ENCODE measurements at regions not wholly inside any gene's neighbourhood (a gene's known extent, or its start where the extent isn't known, plus 50 kb on each side); places are given as distances from the start of the nearest gene placed in this dataset.

GRCh38 chr3:59277816-59278215 is 228.0 kb upstream of the CFAP20DC start:
- no peak for ATAC-seq
- H3K36me3 Mint-ChIP-seq (ENCODE audit: low read depth), result no peaks in the 10 kb centered on the region
- ChIA-PET CTCF (interaction anchor here (1.0 kb wide), 1 partner anchor 14 kb away, joined by 3 read pairs; no protein-coding TSS in a partner anchor), POLR2A (interaction anchor here (0.6 kb wide), 1 partner anchor 24 kb away, joined by 3 read pairs; no protein-coding TSS in a partner anchor)
- no peaks in the 10 kb centered on the region for H3K4me1 Mint-ChIP-seq (ENCODE audit: low read depth)
- no peak for DNase-seq
- TF ChIP-seq CTCF (IDR thresholded peaks at IDR 0.05), result no peak
- no peaks in the 10 kb centered on the region for H3K27me3 Mint-ChIP-seq
- H3K9me3 Mint-ChIP-seq, result no peaks in the 10 kb centered on the region
- H3K4me3 Mint-ChIP-seq, result no peak overlapping the region
- intact Hi-C loops (cut with micrococcal nuclease), result no loop called here
- H3K27ac Mint-ChIP-seq, result no peak overlapping the region

- POLR2A ChIA-PET, result no interaction called here
- ATAC-seq (no peak), DNase-seq (no peak)
- H3K4me3 Mint-ChIP-seq, result no peak overlapping the region
- no peak for TF ChIP-seq CTCF (IDR thresholded peaks at IDR 0.05)
- intact Hi-C loops (cut with micrococcal nuclease), result no loop called here
- H3K27ac Mint-ChIP-seq, result no peak overlapping the region
- H3K4me1 Mint-ChIP-seq (ENCODE audit: low read depth), result no peaks in the 10 kb centered on the region
- CTCF ChIA-PET, result no interaction called here
- H3K36me3 Mint-ChIP-seq (ENCODE audit: low read depth), result no peaks in the 10 kb centered on the region
- no peaks in the 10 kb centered on the region for H3K27me3 Mint-ChIP-seq
- H3K9me3 Mint-ChIP-seq, result no peaks in the 10 kb centered on the region
Measured at GRCh38 chr3:59277201-59277600, 227.4 kb upstream of the CFAP20DC start.

GRCh38 chr3:59273976-59274375 is 224.2 kb upstream of the CFAP20DC start:
- CTCF ChIA-PET, result no interaction called here
- intact Hi-C loops (cut with micrococcal nuclease), result no loop called here
- no peaks in the 10 kb centered on the region for H3K4me1 Mint-ChIP-seq (ENCODE audit: low read depth)

GRCh38 chr3:59271971-59272370 is 222.1 kb upstream of the CFAP20DC start:
- intact Hi-C loops (cut with micrococcal nuclease), result no loop called here
- ATAC-seq, result no peak
- POLR2A ChIA-PET, result no interaction called here

More at GRCh38 chr3:59273976-59274375, 224.2 kb upstream of the CFAP20DC start:
- Mint-ChIP-seq H3K36me3 (ENCODE audit: low read depth) (no peaks in the 10 kb centered on the region), H3K9me3 (no peaks in the 10 kb centered on the region), H3K4me3 (no peak overlapping the region), H3K27ac (no peak overlapping the region), H3K27me3 (no peaks in the 10 kb centered on the region)
- DNase-seq, result no peak
- POLR2A ChIA-PET, result no interaction called here
- ATAC-seq, result no peak
- TF ChIP-seq CTCF (IDR thresholded peaks at IDR 0.05), result no peak

GRCh38 chr3:59270921-59271320 is 221.1 kb upstream of the CFAP20DC start:
- ChIA-PET CTCF (no interaction called here), POLR2A (interaction anchor here (0.5 kb wide), 1 partner anchor 276 kb away, joined by 3 read pairs; no protein-coding TSS in a partner anchor)
- Mint-ChIP-seq H3K27me3 (no peaks in the 10 kb centered on the region), H3K4me1 (ENCODE audit: low read depth) (peaks cover 4% of the 10 kb centered on the region), H3K36me3 (ENCODE audit: low read depth) (no peaks in the 10 kb centered on the region), H3K27ac (no peak overlapping the region), H3K4me3 (no peak overlapping the region), H3K9me3 (no peaks in the 10 kb centered on the region)
- ATAC-seq (no peak), DNase-seq (no peak)
- intact Hi-C loops (cut with micrococcal nuclease), result no loop called here
- TF ChIP-seq CTCF (IDR thresholded peaks at IDR 0.05), result no peak

More at GRCh38 chr3:59271971-59272370, 222.1 kb upstream of the CFAP20DC start:
- TF ChIP-seq CTCF (IDR thresholded peaks at IDR 0.05), result no peak
- Mint-ChIP-seq H3K27me3 (no peaks in the 10 kb centered on the region), H3K4me1 (ENCODE audit: low read depth) (no peaks in the 10 kb centered on the region), H3K4me3 (no peak overlapping the region), H3K36me3 (ENCODE audit: low read depth) (no peaks in the 10 kb centered on the region), H3K27ac (no peak overlapping the region), H3K9me3 (no peaks in the 10 kb centered on the region)
- DNase-seq, result no peak
- CTCF ChIA-PET, result interaction anchor here (0.6 kb wide), 1 partner anchor 880 kb away, joined by 3 read pairs; no protein-coding TSS in a partner anchor

Measured in activated CD8-positive, alpha-beta T cell treated with anti-CD3 and anti-CD28 coated beads for 36 hours (primary cell).